ENCODE measurements at regions not wholly inside any gene's neighbourhood (a gene's known extent, or its start where the extent isn't known, plus 50 kb on each side); places are given as distances from the start of the nearest gene placed in this dataset.

DNA sequence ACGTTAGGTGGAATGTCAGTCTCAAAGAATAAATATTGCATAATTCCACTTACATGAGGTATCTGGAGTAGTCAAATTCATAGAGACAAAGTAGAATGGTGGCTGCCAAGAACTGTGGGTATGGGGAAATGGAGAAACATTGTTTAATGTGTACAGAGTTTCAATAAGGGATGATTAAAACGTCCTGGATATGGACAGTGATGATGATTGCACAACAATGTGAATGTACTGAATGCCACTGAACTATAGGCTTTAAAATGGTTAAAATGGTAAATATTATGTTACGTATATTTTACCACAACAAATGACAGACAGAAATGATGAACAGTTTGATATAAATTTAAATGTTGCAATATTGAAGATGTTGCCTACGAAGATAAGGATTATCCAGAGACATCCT, 602.0 kb upstream of the PKDCC start:
- TF ChIP-seq POU2F2 (IDR thresholded peaks at IDR 0.05; ENCODE audit: low read depth, low read length), result no peak
- no peak for TF ChIP-seq POLR2AphosphoS5 (IDR thresholded peaks at IDR 0.05; ENCODE audit: low read depth, low read length)
- no peak for TF ChIP-seq POLR2A (IDR thresholded peaks at IDR 0.05; ENCODE audit: low read depth, low read length)
- no peak for TF ChIP-seq TAF1 (IDR thresholded peaks at IDR 0.05; ENCODE audit: low read depth, low read length)
